ENCODE measurements at regions not wholly inside any gene's neighbourhood (a gene's known extent, or its start where the extent isn't known, plus 50 kb on each side); places are given as distances from the start of the nearest gene placed in this dataset.

DNA sequence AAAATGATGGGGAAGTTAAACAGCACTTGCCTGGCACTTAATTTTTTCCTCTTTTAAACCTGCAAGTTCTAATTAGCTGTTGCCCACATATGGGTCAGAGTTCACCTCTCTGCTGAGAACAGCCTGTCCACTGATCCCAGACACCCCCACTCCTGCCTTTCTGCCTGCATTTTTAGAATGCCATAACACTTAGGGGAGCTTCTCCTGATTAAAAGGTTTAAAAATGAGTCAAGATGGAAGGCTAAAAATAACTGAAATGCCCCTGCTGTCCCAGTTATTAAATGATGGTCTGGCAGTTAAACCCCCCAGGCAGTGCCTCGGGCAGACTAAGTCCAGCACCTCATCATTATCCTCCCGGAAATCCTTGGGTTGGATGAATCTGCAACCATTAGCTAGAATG lies 913.6 kb upstream of the ARPP21 start:
- Histone ChIP-seq H3K27ac (ENCODE audit: control insufficient read depth, insufficient read depth) (no peak overlapping the region), H2AFZ (ENCODE audit: control insufficient read depth, low read depth, low read length) (no peak overlapping the region), H3K27me3 (replicated peaks in 1 of 2; ENCODE audit: control insufficient read depth in 2 of 2, insufficient read depth in 2 of 2, low read length in 1 of 2) (no peaks in the 10 kb centered on the region), H3K9me3 (replicated peaks; ENCODE audit: control insufficient read depth, insufficient read depth, low read length) (no peaks in the 10 kb centered on the region), H3K9ac (ENCODE audit: control insufficient read depth, insufficient read depth, low read length) (no peak overlapping the region), H3K4me2 (ENCODE audit: control insufficient read depth, insufficient read depth) (no peak overlapping the region), H3K4me3 (no peak overlapping the region), H3K36me3 (ENCODE audit: control insufficient read depth in 2 of 2, insufficient read depth in 2 of 2, low read length in 1 of 2) (no peaks in the 10 kb centered on the region), H3K79me2 (ENCODE audit: control insufficient read depth, insufficient read depth, low read length) (no peaks in the 10 kb centered on the region), H3K4me1 (ENCODE audit: control insufficient read depth, insufficient read depth, low read length) (no peaks in the 10 kb centered on the region), H4K20me1 (ENCODE audit: control insufficient read depth, insufficient read depth) (no peaks in the 10 kb centered on the region)
- ChIA-PET RAD21 (ENCODE audit: unreplicated experiment) (no interaction called here), POLR2A (no interaction called here), CTCF (no interaction called here), SMC1A (ENCODE audit: uncharacterized antibody, unreplicated experiment) (no interaction called here)
- in situ Hi-C loops (cut with MboI) = no loop called here
- no TSS peak for BruUV-seq (replicated peaks)
- FAIRE-seq (no peak), ATAC-seq (no peak), DNase-seq (ENCODE audit: low read depth, low spot score) (no peak)
- WGBS (ENCODE audit: insufficient coverage, insufficient replicate concordance, low lambda C conversion rate, missing lambda C conversion rate) = 0% methylated on average over 2 of the region's 2 CpGs
- intact Hi-C loops (cut with micrococcal nuclease; ENCODE audit: unreplicated experiment) = no loop called here
- TF ChIP-seq FOS (IDR thresholded peaks at IDR 0.05; ENCODE audit: borderline replicate concordance, extremely low read depth, insufficient read length) (no peak), ESRRA (IDR thresholded peaks at IDR 0.05; ENCODE audit: low read length) (no peak), FOXM1 (IDR thresholded peaks at IDR 0.05; ENCODE audit: low read depth, low read length) (no peak), ZNF207 (IDR thresholded peaks at IDR 0.05; ENCODE audit: borderline replicate concordance) (no peak), RBBP5 (conservative IDR thresholded peaks at IDR 0.05) (no peak), NR2F1 (conservative IDR thresholded peaks at IDR 0.05) (no peak), KLF5 (IDR thresholded peaks at IDR 0.05; ENCODE audit: partially characterized antibody) (no peak), GABPA (IDR thresholded peaks at IDR 0.05; ENCODE audit: low read depth) (no peak), NFIC (IDR thresholded peaks at IDR 0.05; ENCODE audit: low read depth, low read length) (no peak), NR2C2 (IDR thresholded peaks at IDR 0.05; ENCODE audit: borderline replicate concordance, control insufficient read depth, insufficient read length, low read depth) (no peak), MYB (IDR thresholded peaks at IDR 0.05; ENCODE audit: borderline replicate concordance, low read depth, low read length) (no peak), BCL11A (IDR thresholded peaks at IDR 0.05; ENCODE audit: low read depth, low read length) (no peak), KDM1A (IDR thresholded peaks at IDR 0.05; ENCODE audit: borderline replicate concordance) (no peak), ZNF384 (IDR thresholded peaks at IDR 0.05; ENCODE audit: borderline replicate concordance, low read depth, low read length) (no peak)
- TF ChIP-seq, protein P1, sequence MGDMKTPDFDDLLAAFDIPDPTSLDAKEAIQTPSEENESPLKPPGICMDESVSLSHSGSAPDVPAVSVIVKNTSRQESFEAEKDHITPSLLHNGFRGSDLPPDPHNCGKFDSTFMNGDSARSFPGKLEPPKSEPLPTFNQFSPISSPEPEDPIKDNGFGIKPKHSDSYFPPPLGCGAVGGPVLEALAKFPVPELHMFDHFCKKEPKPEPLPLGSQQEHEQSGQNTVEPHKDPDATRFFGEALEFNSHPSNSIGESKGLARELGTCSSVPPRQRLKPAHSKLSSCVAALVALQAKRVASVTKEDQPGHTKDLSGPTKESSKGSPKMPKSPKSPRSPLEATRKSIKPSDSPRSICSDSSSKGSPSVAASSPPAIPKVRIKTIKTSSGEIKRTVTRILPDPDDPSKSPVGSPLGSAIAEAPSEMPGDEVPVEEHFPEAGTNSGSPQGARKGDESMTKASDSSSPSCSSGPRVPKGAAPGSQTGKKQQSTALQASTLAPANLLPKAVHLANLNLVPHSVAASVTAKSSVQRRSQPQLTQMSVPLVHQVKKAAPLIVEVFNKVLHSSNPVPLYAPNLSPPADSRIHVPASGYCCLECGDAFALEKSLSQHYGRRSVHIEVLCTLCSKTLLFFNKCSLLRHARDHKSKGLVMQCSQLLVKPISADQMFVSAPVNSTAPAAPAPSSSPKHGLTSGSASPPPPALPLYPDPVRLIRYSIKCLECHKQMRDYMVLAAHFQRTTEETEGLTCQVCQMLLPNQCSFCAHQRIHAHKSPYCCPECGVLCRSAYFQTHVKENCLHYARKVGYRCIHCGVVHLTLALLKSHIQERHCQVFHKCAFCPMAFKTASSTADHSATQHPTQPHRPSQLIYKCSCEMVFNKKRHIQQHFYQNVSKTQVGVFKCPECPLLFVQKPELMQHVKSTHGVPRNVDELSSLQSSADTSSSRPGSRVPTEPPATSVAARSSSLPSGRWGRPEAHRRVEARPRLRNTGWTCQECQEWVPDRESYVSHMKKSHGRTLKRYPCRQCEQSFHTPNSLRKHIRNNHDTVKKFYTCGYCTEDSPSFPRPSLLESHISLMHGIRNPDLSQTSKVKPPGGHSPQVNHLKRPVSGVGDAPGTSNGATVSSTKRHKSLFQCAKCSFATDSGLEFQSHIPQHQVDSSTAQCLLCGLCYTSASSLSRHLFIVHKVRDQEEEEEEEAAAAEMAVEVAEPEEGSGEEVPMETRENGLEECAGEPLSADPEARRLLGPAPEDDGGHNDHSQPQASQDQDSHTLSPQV (IDR thresholded peaks at IDR 0.05) = no peak
- TF ChIP-seq, protein P2, sequence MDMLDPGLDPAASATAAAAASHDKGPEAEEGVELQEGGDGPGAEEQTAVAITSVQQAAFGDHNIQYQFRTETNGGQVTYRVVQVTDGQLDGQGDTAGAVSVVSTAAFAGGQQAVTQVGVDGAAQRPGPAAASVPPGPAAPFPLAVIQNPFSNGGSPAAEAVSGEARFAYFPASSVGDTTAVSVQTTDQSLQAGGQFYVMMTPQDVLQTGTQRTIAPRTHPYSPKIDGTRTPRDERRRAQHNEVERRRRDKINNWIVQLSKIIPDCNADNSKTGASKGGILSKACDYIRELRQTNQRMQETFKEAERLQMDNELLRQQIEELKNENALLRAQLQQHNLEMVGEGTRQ (IDR thresholded peaks at IDR 0.05; ENCODE audit: borderline replicate concordance, low read depth, low read length) = no peak
- TF ChIP-seq, protein P3, sequence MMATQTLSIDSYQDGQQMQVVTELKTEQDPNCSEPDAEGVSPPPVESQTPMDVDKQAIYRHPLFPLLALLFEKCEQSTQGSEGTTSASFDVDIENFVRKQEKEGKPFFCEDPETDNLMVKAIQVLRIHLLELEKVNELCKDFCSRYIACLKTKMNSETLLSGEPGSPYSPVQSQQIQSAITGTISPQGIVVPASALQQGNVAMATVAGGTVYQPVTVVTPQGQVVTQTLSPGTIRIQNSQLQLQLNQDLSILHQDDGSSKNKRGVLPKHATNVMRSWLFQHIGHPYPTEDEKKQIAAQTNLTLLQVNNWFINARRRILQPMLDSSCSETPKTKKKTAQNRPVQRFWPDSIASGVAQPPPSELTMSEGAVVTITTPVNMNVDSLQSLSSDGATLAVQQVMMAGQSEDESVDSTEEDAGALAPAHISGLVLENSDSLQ (IDR thresholded peaks at IDR 0.05) = no peak
